Middle frontal gyrus (tissue), 1 donor: ENCODE measurements at regions not wholly inside any gene's neighbourhood (a gene's known extent, or its start where the extent isn't known, plus 50 kb on each side); places are given as distances from the start of the nearest gene placed in this dataset.

Experiments
- DNase-seq: peaks from one replicate; pipeline ENCODE4 v3.0.0-alpha.2; 2015; ENCODE audit warnings: low spot score; ENCODE audit errors: extremely low spot score

GRCh38 chr12:92537290-92537960, 165.4 kb upstream of the PLEKHG7 start:
- no peak for DNase-seq

- no peak for DNase-seq
Observed at GRCh38 chr12:92535961-92536360, 166.8 kb upstream of the PLEKHG7 start.

- DNase-seq: no peak
Observed at GRCh38 chr12:92533280-92533890, 169.4 kb upstream of the PLEKHG7 start.

DNA sequence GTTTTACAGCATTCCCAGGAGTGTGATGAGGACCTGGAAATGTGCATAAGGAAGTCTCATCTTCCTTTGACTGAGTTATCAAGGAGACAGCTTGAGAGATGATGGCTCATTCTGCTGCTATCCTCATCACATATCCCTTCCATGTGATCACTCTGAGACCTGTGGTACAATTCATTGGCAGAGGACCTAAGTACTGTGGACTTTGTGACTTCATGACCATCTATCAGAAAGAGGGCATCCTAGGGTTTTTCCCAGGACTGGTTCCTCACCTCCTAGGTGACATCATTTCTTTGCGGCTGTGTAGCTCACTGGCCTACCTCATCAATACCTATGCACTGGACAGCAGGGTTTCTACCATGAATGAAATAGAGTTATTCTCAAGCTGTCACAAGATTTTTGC, 172.1 kb upstream of the PLEKHG7 start:
- DNase-seq: no peak

GRCh38 chr12:92529944-92530343, 172.8 kb upstream of the PLEKHG7 start:
- no peak for DNase-seq

DNA sequence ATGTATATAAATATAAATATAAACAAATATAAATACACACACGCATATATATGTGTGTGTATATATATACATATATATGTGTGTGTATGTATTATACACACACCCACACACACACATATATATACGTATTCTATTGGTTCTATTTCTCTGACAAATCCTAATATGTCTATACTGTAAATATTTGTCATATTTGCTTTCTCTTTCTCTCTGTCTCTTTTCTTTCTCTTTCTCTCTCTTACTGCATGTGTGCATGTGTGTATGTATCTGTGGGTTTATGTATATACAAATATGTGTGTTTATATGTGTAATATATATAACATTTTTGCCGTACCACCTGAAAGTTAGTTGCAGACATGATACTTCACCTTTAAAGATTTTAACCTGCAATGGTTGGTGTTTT, 174.2 kb upstream of the PLEKHG7 start:
- no peak for DNase-seq

DNA sequence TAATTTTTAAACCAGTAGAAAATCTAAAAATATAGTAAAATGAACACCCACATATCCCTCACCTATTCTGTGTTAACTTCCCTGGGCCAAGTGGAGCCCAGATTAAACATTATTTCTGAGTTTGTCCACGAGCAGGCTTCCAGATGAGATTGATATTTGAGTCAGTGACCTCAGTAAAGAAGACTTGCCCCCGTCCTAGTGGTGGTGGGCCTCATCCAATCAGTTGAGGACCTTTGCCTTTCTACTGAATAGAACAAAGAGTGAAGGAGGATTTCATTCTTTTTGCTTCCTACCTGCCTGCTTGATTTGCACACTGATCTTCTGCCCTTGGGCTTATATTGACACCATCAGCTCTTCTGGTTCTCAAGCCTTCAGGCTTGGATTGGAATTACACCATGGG, 174.7 kb upstream of the PLEKHG7 start:
- no peak for DNase-seq

DNA sequence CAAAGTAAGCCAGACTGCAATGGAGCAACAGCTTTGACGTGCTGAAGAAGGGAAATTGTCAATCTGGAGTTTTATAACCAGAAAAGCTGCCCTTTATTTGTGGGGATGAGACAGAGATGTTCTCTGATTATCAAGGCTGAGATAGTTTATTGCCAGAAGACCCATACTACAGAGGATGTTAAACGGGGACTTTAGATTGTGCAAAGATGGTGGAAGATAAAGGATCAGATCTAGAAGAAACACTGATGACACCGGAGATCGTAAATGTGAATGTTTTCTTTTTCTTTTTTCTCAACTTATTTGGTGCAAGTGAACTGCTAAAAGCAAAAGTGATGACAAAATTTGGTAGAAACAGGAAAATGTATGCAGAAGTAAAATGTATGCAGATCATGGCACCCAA, 178.3 kb upstream of the PLEKHG7 start:
- no peak for DNase-seq

DNA sequence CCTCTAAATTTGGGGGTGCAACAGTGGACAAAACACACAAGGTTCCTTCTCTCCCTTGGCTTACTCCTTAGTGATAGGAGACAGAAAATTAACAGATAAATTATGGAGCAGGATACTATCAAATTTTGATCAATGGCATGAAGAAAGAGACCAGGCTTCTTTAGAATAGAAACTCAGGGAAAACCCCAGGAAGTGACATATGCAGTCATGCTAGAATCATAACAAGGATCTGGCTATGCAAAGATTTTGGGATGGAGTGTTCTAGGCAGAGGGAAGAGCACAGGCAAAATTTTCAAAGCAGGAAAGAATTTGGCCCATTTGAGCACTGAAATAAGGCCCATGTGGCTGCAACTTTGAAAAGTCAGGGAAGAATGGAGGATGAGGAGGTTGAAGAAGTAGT, 182.3 kb upstream of the PLEKHG7 start:
- no peak for DNase-seq

DNA sequence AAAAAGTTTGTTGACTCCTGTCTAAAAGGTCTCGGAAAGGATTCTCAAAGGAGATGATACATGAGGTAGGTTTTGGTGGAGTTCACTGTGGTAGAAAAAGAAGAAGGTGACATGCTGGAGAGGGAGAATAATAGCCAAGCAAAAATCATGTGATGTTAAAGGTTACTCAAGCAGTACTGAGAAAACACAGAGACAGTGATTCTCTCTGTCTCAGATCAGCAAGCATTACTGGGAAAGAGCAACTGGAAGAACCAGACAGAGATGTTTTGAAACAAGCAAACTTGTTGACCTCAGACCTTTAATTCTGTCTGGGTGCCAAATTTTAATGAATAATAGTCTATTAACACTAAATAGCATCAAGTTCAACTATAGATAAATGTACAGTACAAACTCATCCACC, 183.5 kb upstream of the PLEKHG7 start:
- no peak for DNase-seq

GRCh38 chr12:92518071-92518470, 184.7 kb upstream of the PLEKHG7 start:
- no peak for DNase-seq

DNA sequence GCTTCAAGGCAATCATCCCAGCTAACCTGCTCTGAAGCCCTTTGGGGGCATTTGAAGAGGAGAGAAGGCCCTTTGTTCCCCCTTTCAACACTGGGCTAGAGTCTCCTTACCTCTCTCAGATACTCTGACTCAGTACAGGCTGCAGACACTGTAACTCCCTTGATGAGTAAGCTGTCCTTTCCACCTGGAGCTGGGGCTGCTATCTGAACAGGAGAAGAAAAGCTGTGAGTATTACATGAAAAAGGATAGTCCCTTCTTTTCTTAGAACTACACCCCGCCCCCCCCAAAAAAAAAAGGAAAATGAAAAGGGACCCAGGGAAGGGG, 186.6 kb upstream of the PLEKHG7 start:
- DNase-seq: no peak

- no peak for DNase-seq
Observed at GRCh38 chr12:92513231-92513730, 189.5 kb upstream of the PLEKHG7 start.

DNA sequence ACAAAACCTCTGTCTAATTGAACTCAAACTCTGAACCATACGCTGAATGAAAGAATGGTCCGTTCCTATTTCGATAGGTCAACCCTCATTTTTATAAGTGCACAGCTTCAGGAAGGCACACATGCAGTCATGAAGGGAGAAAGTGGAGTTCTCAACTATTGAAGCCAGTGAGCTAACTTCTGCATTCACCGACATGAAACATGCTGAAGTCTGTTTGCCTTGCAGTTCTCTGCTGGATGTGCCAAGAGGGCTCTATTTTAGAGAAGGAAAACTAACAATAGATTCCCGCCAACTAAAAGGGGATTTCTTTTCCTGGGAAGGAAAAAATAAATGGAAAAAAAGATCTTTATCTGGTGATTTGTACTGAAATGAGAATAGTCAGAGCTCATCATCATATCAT, 191.0 kb upstream of the PLEKHG7 start:
- no peak for DNase-seq

DNA sequence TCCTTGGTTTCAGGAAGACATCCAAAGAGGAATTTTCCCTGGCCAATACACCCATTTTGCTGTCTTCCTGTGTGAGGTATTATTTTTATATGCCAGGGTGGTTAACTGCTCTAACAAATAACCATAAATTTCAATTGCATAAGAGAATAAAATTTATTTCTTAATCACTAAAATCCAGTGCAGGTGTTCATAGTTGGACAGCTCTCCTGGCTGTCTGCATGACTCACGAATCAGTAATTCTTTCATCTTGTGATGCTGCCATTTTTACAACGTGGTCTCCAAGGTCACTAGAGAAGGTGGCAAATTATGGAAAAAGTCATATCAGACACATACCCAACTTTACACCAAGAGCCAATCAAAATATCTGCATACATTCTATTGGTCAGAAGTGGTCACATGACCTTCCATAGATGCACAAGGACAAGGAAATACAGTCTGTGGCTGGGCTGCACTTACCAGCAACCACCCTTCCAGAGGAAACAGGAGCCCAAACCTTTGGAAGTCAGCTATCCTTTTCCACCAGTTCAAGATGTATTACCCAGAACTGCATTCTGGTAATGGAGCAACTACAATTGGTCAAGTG, 193.5 kb upstream of the PLEKHG7 start:
- DNase-seq: no peak

DNA sequence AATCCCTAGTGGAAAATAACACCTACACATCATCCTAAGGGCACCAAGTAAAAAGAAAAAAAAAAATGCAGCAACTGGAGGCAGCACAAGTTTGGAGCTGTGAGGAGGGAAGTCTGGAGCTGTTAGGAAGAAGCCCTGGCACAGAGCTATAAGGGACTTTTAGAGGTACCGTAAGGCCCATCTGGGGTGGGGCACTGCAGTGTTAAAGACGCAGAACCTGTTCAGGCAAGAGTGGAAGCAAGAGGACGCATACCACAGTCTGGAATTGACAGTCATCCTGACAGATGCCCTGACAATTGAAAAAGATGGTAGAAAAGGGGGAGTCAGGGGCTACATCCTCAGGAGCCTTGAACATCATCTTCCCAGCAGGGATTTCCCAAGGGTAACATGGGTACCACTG, 195.9 kb upstream of the PLEKHG7 start:
- DNase-seq: no peak

- DNase-seq: no peak
Observed at GRCh38 chr12:92506460-92506859, 196.3 kb upstream of the PLEKHG7 start.

- DNase-seq: no peak
Observed at GRCh38 chr12:92505254-92506231, 197.2 kb upstream of the PLEKHG7 start.

DNA sequence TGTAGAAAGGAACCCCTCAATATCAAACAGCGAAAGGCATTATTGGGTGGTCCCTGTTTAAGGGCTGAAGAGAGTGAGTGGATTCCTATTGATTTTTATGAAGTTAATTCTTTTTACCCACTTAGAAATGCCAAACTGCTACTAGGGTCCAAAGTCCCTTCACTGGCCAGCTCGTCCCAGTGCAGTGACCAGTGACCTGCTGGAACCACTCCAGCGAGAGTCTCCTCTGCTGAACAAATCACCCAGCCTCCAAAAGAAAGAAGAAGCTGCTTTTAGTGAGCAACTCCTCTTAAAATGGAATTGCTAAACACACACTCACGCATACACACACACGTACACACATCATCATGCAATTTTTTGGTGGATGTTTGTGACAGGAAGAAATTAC, 198.2 kb upstream of the PLEKHG7 start:
- DNase-seq: no peak

GRCh38 chr12:92503971-92504593, 198.7 kb upstream of the PLEKHG7 start:
- DNase-seq: no peak
